ENCODE measurements at regions not wholly inside any gene's neighbourhood (a gene's known extent, or its start where the extent isn't known, plus 50 kb on each side); places are given as distances from the start of the nearest gene placed in this dataset.

GRCh38 chr15:37744521-37744920 is 189.9 kb upstream of the TMCO5A start:
- no peak for TF ChIP-seq POLR2A (IDR thresholded peaks at IDR 0.05)
- no peak for TF ChIP-seq CTCF (IDR thresholded peaks at IDR 0.05)
- no peak for TF ChIP-seq POLR2AphosphoS5 (IDR thresholded peaks at IDR 0.05)

Data from prostate gland (tissue), 2 donors.